ENCODE measurements at regions not wholly inside any gene's neighbourhood (a gene's known extent, or its start where the extent isn't known, plus 50 kb on each side); places are given as distances from the start of the nearest gene placed in this dataset.

DNA sequence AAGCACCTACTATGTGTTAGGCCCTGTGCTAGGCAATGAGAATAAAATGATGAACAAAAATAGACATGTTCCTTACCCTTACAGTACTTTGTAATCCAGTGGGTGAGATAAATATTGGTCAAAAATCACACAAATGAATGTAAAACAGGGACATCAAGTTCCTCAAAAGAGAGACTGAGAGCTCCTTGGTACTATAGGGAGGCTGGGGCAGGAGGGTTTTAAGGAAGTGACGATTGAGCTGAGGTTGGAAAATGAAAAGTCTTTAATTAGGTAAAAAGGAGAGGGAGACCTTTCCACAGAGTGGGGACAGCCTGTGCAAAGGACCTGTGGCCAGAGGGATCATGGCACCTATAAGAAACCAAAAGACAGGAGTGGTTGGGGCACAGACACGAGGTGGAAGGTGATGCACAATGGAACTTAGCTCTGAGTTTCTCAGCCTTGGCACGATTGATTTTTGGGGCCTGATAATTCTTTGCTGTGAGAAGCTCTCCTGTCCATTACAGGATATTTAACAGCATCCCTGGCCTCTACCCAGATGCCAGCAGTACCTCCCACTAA is 140.3 kb downstream of the CEP57L1 start:
- Histone ChIP-seq H3K9ac (ENCODE audit: low read depth in 1 of 2, low read length in 2 of 2) (no peak overlapping the region), H3K36me3 (ENCODE audit: control insufficient read depth in 1 of 2, insufficient read depth in 2 of 2, low read length in 2 of 2) (no peaks in the 10 kb centered on the region)

DNA sequence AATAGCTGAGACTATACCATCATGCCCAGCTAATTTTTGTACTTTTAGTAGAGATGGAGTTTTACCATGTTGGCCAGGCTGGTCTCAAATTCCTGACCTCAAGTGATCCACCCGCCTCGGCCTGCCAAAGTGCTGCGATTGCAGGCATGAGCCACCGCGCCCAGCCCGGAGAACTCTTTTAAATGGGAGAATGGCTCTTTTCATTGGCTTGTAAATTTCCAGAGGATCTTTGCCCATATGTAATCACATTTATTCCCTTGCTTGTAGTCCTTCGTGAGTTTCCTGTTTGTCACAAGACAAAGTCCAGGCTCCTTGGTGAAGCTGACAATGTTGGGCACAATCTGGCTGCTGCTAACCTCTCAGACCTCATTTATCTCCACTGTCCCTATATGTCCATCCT is 135.1 kb downstream of the CEP57L1 start:
- Histone ChIP-seq H3K9me3 (ENCODE audit: control insufficient read depth in 1 of 2, low read length in 2 of 2) (no peaks in the 10 kb centered on the region), H3K27me3 (ENCODE audit: control insufficient read depth in 1 of 2, insufficient read depth in 2 of 2, low read length in 2 of 2) (no peaks in the 10 kb centered on the region), H3K27ac (ENCODE audit: low read depth, low read length) (peak overlapping the region; percentile 94), H3K4me3 (ENCODE audit: low read depth in 1 of 2, low read length in 2 of 2) (no peak overlapping the region), H3K9ac (ENCODE audit: low read depth in 1 of 2, low read length in 2 of 2) (no peak overlapping the region), H3K4me1 (ENCODE audit: control insufficient read depth in 1 of 2, insufficient read depth in 2 of 2, low read length in 2 of 2) (peaks cover 22 to 48% of the 10 kb centered on the region in 2 donors), H3K36me3 (ENCODE audit: control insufficient read depth in 1 of 2, insufficient read depth in 2 of 2, low read length in 2 of 2) (no peaks in the 10 kb centered on the region)

More for the DNA sequence above, 140.3 kb downstream of the CEP57L1 start:
- Histone ChIP-seq H3K27ac (ENCODE audit: low read depth, low read length) (no peak overlapping the region), H3K4me3 (ENCODE audit: low read depth in 1 of 2, low read length in 2 of 2) (no peak overlapping the region), H3K9me3 (ENCODE audit: control insufficient read depth in 1 of 2, low read length in 2 of 2) (no peaks in the 10 kb centered on the region), H3K4me1 (ENCODE audit: control insufficient read depth in 1 of 2, insufficient read depth in 2 of 2, low read length in 2 of 2) (peaks cover 24 to 31% of the 10 kb centered on the region in 2 donors), H3K27me3 (ENCODE audit: control insufficient read depth in 1 of 2, insufficient read depth in 2 of 2, low read length in 2 of 2) (no peaks in the 10 kb centered on the region)

- H3K9ac ChIP-seq (ENCODE audit: low read depth in 1 of 2, low read length in 2 of 2) = peak overlapping the region; percentile 4 to 51
- peak overlapping the region; percentile 94 for H3K27ac ChIP-seq (ENCODE audit: low read depth, low read length)
- H3K9me3 ChIP-seq (ENCODE audit: control insufficient read depth in 1 of 2, low read length in 2 of 2) = no peaks in the 10 kb centered on the region
- H3K36me3 ChIP-seq (ENCODE audit: control insufficient read depth in 1 of 2, insufficient read depth in 2 of 2, low read length in 2 of 2) = no peaks in the 10 kb centered on the region
- no peak overlapping the region for H3K4me3 ChIP-seq (ENCODE audit: low read depth in 1 of 2, low read length in 2 of 2)
- H3K4me1 ChIP-seq (ENCODE audit: control insufficient read depth in 1 of 2, insufficient read depth in 2 of 2, low read length in 2 of 2) = peaks cover 22 to 48% of the 10 kb centered on the region in 2 donors
- no peaks in the 10 kb centered on the region for H3K27me3 ChIP-seq (ENCODE audit: control insufficient read depth in 1 of 2, insufficient read depth in 2 of 2, low read length in 2 of 2)
These were observed 134.2 kb downstream of the CEP57L1 start for GRCh38 chr6:109229536-109229935.

DNA sequence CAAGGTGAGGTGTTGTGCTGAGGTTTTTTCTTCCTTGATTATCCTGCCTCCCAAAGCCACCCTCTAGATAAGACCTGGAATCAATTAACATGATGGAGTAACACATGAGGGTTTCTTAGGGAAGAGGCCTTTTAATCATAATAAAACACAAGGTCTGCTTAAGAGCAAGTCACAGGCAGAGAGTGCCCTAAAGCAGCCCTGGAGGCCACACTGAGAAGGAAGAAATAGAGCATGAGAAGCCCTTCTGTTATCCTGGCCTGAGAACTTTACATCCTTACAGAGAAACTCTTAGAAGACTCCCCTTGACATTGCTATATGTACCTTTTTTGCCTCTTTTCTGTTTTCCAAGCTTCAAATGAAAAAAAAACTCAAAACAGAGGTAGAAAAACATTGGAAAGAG is 132.3 kb downstream of the CEP57L1 start:
- Histone ChIP-seq H3K4me1 (ENCODE audit: control insufficient read depth in 1 of 2, insufficient read depth in 2 of 2, low read length in 2 of 2) (peaks cover 22 to 48% of the 10 kb centered on the region in 2 donors), H3K36me3 (ENCODE audit: control insufficient read depth in 1 of 2, insufficient read depth in 2 of 2, low read length in 2 of 2) (no peaks in the 10 kb centered on the region), H3K9ac (ENCODE audit: low read depth in 1 of 2, low read length in 2 of 2) (no peak overlapping the region), H3K27me3 (ENCODE audit: control insufficient read depth in 1 of 2, insufficient read depth in 2 of 2, low read length in 2 of 2) (no peaks in the 10 kb centered on the region), H3K4me3 (ENCODE audit: low read depth in 1 of 2, low read length in 2 of 2) (no peak overlapping the region), H3K9me3 (ENCODE audit: control insufficient read depth in 1 of 2, low read length in 2 of 2) (no peaks in the 10 kb centered on the region), H3K27ac (ENCODE audit: low read depth, low read length) (no peak overlapping the region)

DNA sequence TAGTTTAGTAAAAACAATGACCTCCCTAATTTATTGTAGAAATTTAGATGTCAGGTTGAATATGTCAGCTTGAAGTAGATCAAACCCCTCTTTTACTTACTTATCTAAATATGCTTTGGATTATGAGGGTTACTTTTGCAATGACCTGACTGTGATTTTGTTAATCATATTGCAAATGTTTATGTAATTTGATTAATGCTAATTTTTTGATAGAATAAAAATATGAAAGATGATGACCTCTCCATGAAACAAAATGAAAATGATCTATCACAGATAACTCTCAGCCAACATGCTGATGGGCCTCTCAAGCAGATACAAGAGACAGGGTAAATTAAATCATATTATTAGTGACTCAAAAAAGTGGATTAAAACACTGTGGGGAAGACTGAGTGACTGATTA is 131.0 kb downstream of the CEP57L1 start:
- Histone ChIP-seq H3K9ac (ENCODE audit: low read depth in 1 of 2, low read length in 2 of 2) (no peak overlapping the region), H3K27me3 (ENCODE audit: control insufficient read depth in 1 of 2, insufficient read depth in 2 of 2, low read length in 2 of 2) (no peaks in the 10 kb centered on the region), H3K9me3 (ENCODE audit: control insufficient read depth in 1 of 2, low read length in 2 of 2) (no peaks in the 10 kb centered on the region), H3K27ac (ENCODE audit: low read depth, low read length) (no peak overlapping the region), H3K4me1 (ENCODE audit: control insufficient read depth in 1 of 2, insufficient read depth in 2 of 2, low read length in 2 of 2) (peaks cover 17 to 38% of the 10 kb centered on the region in 2 donors), H3K36me3 (ENCODE audit: control insufficient read depth in 1 of 2, insufficient read depth in 2 of 2, low read length in 2 of 2) (no peaks in the 10 kb centered on the region), H3K4me3 (ENCODE audit: low read depth in 1 of 2, low read length in 2 of 2) (no peak overlapping the region)

GRCh38 chr6:109225946-109226345 is 130.6 kb downstream of the CEP57L1 start:
- Histone ChIP-seq H3K9ac (ENCODE audit: low read depth in 1 of 2, low read length in 2 of 2) (no peak overlapping the region), H3K27ac (ENCODE audit: low read depth, low read length) (no peak overlapping the region), H3K4me3 (ENCODE audit: low read depth in 1 of 2, low read length in 2 of 2) (no peak overlapping the region), H3K36me3 (ENCODE audit: control insufficient read depth in 1 of 2, insufficient read depth in 2 of 2, low read length in 2 of 2) (no peaks in the 10 kb centered on the region), H3K27me3 (ENCODE audit: control insufficient read depth in 1 of 2, insufficient read depth in 2 of 2, low read length in 2 of 2) (no peaks in the 10 kb centered on the region), H3K9me3 (ENCODE audit: control insufficient read depth in 1 of 2, low read length in 2 of 2) (no peaks in the 10 kb centered on the region), H3K4me1 (ENCODE audit: control insufficient read depth in 1 of 2, insufficient read depth in 2 of 2, low read length in 2 of 2) (peaks cover 15 to 34% of the 10 kb centered on the region in 2 donors)

DNA sequence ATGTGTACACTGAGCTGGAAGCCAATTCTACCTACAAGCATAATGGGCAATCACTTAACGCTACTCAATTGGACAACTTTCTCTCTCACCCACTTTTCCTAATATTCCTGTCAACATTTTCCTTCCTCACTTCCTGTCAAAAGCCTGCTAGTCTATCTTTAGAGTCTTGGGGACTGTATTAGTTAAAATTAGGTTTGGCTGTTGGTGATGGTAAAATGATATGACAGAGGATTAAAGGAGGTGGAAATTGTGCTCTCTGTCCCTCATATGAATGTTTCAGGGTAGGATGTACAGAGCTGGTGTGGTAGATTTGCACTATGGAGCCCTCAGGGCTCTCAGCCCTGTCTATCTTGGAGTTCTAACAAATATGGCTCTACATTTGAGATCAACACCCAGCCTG is 129.7 kb downstream of the CEP57L1 start:
- Histone ChIP-seq H3K36me3 (ENCODE audit: control insufficient read depth in 1 of 2, insufficient read depth in 2 of 2, low read length in 2 of 2) (no peaks in the 10 kb centered on the region), H3K4me3 (ENCODE audit: low read depth in 1 of 2, low read length in 2 of 2) (no peak overlapping the region), H3K27me3 (ENCODE audit: control insufficient read depth in 1 of 2, insufficient read depth in 2 of 2, low read length in 2 of 2) (no peaks in the 10 kb centered on the region), H3K4me1 (ENCODE audit: control insufficient read depth in 1 of 2, insufficient read depth in 2 of 2, low read length in 2 of 2) (peaks cover 9 to 27% of the 10 kb centered on the region in 2 donors), H3K9me3 (ENCODE audit: control insufficient read depth in 1 of 2, low read length in 2 of 2) (no peaks in the 10 kb centered on the region), H3K27ac (ENCODE audit: low read depth, low read length) (no peak overlapping the region), H3K9ac (ENCODE audit: low read depth in 1 of 2, low read length in 2 of 2) (no peak overlapping the region)

DNA sequence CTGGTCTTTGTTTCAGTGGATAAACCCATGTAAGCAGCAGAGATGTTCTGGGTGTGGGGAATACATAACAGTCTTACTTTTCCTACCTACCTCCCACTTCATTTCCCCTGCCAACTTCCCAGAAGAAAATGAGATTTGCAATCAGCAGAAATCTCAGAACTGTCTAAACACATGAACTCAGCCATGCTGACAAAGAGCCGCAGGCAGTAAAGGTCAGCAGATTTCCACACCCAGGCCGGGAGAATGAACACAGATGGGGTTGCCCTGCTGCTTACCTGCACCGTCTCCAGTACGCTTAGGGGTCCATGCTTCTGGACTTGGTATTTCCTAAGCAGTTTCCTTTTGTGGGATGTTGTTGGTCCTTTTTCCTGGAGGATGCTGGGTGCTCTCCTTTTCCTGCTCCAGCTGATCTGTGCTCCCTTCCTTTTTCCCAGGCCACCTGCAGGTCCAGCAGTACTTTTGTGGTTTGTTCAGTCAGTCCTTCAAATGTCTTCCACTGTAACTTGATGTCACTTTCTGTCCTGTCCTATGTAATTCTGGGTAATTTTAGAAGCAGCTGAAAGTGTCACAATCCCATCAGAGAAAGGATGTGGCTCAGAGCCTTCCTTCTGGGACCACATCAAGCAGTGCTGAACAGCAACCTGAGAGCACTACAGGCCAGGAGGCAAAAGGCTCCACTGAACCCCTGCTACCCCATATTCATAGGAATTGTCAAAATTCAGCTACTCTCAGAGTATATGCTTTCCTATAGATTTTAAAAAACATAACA is 129.0 kb downstream of the CEP57L1 start:
- Histone ChIP-seq H3K9me3 (ENCODE audit: control insufficient read depth in 1 of 2, low read length in 2 of 2) (no peaks in the 10 kb centered on the region), H3K9ac (ENCODE audit: low read depth in 1 of 2, low read length in 2 of 2) (no peak overlapping the region), H3K4me1 (ENCODE audit: control insufficient read depth in 1 of 2, insufficient read depth in 2 of 2, low read length in 2 of 2) (peaks cover 4 to 22% of the 10 kb centered on the region in 2 donors), H3K27me3 (ENCODE audit: control insufficient read depth in 1 of 2, insufficient read depth in 2 of 2, low read length in 2 of 2) (no peaks in the 10 kb centered on the region), H3K27ac (ENCODE audit: low read depth, low read length) (no peak overlapping the region), H3K36me3 (ENCODE audit: control insufficient read depth in 1 of 2, insufficient read depth in 2 of 2, low read length in 2 of 2) (no peaks in the 10 kb centered on the region), H3K4me3 (ENCODE audit: low read depth in 1 of 2, low read length in 2 of 2) (no peak overlapping the region)

DNA sequence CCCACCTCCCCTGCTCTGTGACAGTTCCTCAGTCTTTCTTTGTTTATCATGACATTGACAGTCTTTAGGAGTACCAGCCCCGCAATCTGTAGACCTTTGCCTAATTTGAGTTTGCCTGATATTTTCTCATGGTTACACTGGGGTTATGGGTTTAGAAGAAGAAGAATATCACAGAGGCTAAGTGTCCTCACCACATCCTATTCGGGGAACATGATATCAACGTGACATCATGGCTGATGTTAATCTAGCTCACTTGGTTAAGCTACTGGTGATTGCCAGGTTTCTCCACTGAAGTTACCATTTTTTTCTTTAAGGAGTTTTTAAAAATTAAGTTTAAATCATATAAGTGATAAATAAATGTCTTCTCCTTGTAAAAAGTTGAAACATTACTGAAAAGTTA is 127.5 kb downstream of the CEP57L1 start:
- no peak overlapping the region for H3K4me3 ChIP-seq (ENCODE audit: low read depth in 1 of 2, low read length in 2 of 2)
- H3K4me1 ChIP-seq (ENCODE audit: control insufficient read depth in 1 of 2, insufficient read depth in 2 of 2, low read length in 2 of 2) = peaks cover 0 to 17% of the 10 kb centered on the region in 2 donors
- H3K9ac ChIP-seq (ENCODE audit: low read depth in 1 of 2, low read length in 2 of 2) = no peak overlapping the region
- no peak overlapping the region for H3K27ac ChIP-seq (ENCODE audit: low read depth, low read length)
- H3K27me3 ChIP-seq (ENCODE audit: control insufficient read depth in 1 of 2, insufficient read depth in 2 of 2, low read length in 2 of 2) = no peaks in the 10 kb centered on the region
- H3K9me3 ChIP-seq (ENCODE audit: control insufficient read depth in 1 of 2, low read length in 2 of 2) = no peaks in the 10 kb centered on the region
- H3K36me3 ChIP-seq (ENCODE audit: control insufficient read depth in 1 of 2, insufficient read depth in 2 of 2, low read length in 2 of 2) = no peaks in the 10 kb centered on the region

GRCh38 chr6:109221543-109222195 is 126.4 kb downstream of the CEP57L1 start:
- Histone ChIP-seq H3K27me3 (ENCODE audit: control insufficient read depth in 1 of 2, insufficient read depth in 2 of 2, low read length in 2 of 2) (no peaks in the 10 kb centered on the region), H3K9ac (ENCODE audit: low read depth in 1 of 2, low read length in 2 of 2) (no peak overlapping the region), H3K27ac (ENCODE audit: low read depth, low read length) (no peak overlapping the region), H3K4me3 (ENCODE audit: low read depth in 1 of 2, low read length in 2 of 2) (no peak overlapping the region), H3K36me3 (ENCODE audit: control insufficient read depth in 1 of 2, insufficient read depth in 2 of 2, low read length in 2 of 2) (no peaks in the 10 kb centered on the region), H3K9me3 (ENCODE audit: control insufficient read depth in 1 of 2, low read length in 2 of 2) (no peaks in the 10 kb centered on the region), H3K4me1 (ENCODE audit: control insufficient read depth in 1 of 2, insufficient read depth in 2 of 2, low read length in 2 of 2) (peaks cover 0 to 6% of the 10 kb centered on the region in 2 donors)
